ENCODE measurements at regions not wholly inside any gene's neighbourhood (a gene's known extent, or its start where the extent isn't known, plus 50 kb on each side); places are given as distances from the start of the nearest gene placed in this dataset.

DNA sequence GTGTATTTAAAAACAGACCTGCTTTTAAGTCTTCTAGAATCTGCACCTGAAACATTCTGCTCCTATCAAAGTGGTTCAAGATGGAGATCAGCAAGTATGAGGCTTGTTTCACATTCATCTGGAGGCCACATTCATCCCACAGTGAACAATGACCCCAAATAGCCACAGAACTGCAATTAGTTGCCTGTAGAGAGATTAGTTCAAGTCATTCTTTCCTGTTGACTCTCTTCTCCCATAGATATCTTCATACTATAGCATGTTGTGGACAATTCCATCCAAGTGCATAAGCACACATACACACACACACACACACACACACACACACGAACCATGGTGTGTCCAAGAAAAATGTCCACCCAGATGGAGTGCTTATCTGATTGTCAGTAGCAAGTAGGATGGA is 101.7 kb upstream of the FGGY start:
- TF ChIP-seq, protein P1, sequence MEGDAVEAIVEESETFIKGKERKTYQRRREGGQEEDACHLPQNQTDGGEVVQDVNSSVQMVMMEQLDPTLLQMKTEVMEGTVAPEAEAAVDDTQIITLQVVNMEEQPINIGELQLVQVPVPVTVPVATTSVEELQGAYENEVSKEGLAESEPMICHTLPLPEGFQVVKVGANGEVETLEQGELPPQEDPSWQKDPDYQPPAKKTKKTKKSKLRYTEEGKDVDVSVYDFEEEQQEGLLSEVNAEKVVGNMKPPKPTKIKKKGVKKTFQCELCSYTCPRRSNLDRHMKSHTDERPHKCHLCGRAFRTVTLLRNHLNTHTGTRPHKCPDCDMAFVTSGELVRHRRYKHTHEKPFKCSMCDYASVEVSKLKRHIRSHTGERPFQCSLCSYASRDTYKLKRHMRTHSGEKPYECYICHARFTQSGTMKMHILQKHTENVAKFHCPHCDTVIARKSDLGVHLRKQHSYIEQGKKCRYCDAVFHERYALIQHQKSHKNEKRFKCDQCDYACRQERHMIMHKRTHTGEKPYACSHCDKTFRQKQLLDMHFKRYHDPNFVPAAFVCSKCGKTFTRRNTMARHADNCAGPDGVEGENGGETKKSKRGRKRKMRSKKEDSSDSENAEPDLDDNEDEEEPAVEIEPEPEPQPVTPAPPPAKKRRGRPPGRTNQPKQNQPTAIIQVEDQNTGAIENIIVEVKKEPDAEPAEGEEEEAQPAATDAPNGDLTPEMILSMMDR (IDR thresholded peaks at IDR 0.05; ENCODE audit: insufficient read depth, low read depth, low read length): no peak
- TF ChIP-seq EZH2 (IDR thresholded peaks at IDR 0.05; ENCODE audit: insufficient read depth, low read length): no peak

Measured in astrocyte (in vitro differentiated cells and primary cell).